NCI-H69 (cell line): ENCODE measurements at regions not wholly inside any gene's neighbourhood (a gene's known extent, or its start where the extent isn't known, plus 50 kb on each side); places are given as distances from the start of the nearest gene placed in this dataset.

Source experiments
- DNase-seq: peaks from one replicate; lab custom pipeline; 2025; lab: John Stamatoyannopoulos, UW

GRCh38 chr4:175376287-175376977 lies 435.6 kb downstream of the GPM6A start:
- no peak for DNase-seq

DNA sequence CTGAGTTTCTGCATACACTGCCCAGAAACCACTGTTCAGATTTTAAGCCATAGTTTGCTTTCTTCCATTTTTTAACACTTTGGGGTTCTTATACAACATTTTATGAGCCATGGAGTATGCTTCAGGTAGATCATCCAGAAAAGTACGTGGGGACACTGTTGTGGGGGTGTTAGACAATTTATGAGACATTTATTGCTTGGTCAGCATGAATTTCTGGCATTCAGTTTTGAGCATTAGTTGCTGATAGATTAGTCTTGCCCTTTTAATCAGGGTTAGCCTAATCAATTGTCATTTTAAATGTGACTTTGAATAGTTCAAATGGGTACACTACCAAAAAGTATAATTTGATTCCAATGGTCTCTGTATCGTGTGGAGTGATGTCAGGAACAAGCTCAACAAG lies 434.9 kb downstream of the GPM6A start:
- no peak for DNase-seq

- no peak for DNase-seq
Observed at GRCh38 chr4:175378372-175378771, 433.7 kb downstream of the GPM6A start.

GRCh38 chr4:175380841-175381240 lies 431.2 kb downstream of the GPM6A start:
- DNase-seq, result no peak

DNA sequence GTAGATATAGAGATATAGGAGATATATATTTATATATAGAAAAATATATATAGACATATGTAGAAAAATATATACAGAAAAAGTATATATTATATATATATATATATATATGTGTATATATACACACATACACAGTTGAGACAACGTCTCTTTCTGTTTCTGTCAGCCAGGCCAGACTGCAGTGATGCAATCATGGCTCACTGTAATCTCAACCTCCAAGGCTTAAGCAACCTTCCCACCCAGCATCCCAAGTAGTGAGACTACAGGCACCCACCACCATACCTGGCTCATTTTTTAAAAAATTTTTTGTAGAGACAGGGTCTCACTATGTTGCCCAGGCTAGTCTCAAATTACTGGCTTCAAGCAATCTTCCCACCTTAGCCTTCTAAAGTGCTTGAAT lies 426.3 kb downstream of the GPM6A start:
- DNase-seq, result no peak

GRCh38 chr4:175386776-175387507 lies 425.1 kb downstream of the GPM6A start:
- peak; percentile 41 for DNase-seq

GRCh38 chr4:175394208-175394607 lies 417.9 kb downstream of the GPM6A start:
- DNase-seq, result no peak

- no peak for DNase-seq
Observed at GRCh38 chr4:175405961-175406360, 406.1 kb downstream of the GPM6A start.

- DNase-seq, result no peak
Observed at GRCh38 chr4:175407926-175408325, 404.1 kb downstream of the GPM6A start.

GRCh38 chr4:175411251-175411650 lies 400.8 kb downstream of the GPM6A start:
- no peak for DNase-seq

- no peak for DNase-seq
Observed at GRCh38 chr4:175412161-175412560, 399.9 kb downstream of the GPM6A start.

GRCh38 chr4:175412746-175413145 lies 399.3 kb downstream of the GPM6A start:
- DNase-seq, result no peak

GRCh38 chr4:175413561-175413960 lies 398.5 kb downstream of the GPM6A start:
- DNase-seq, result peak; percentile 14

GRCh38 chr4:175414602-175415001 lies 397.5 kb downstream of the GPM6A start:
- no peak for DNase-seq

DNA sequence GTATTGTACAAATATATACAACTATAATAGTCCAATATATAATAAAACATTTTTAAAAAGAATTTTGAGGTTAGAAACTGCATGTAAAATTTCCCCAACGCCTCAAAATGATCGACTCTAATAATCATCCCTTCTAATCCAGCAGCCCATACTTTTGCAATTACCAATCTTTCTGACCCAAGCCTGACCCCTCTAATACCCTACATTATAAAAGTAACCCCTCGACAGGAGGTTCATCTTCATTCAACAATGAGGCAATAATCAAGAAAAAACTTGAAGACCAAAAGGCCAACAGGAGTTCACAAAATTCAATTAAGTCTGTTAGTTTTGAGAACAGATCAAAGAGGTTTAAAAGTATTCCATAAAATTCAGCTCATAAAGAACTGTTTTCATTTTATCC lies 393.5 kb downstream of the GPM6A start:
- DNase-seq, result no peak

- peak; percentile 35 for DNase-seq
Observed at GRCh38 chr4:175419236-175419718, 392.8 kb downstream of the GPM6A start.

- peak; percentile 26 for DNase-seq
Observed at GRCh38 chr4:175421506-175421905, 390.6 kb downstream of the GPM6A start.

- no peak for DNase-seq
Observed at GRCh38 chr4:175422331-175422730, 389.7 kb downstream of the GPM6A start.

GRCh38 chr4:175424111-175424510 lies 388.0 kb downstream of the GPM6A start:
- no peak for DNase-seq

GRCh38 chr4:175427751-175428150 lies 384.3 kb downstream of the GPM6A start:
- peak; percentile 73 for DNase-seq

- peak; percentile 26 for DNase-seq
Observed at GRCh38 chr4:175431694-175432093, 380.4 kb downstream of the GPM6A start.

DNA sequence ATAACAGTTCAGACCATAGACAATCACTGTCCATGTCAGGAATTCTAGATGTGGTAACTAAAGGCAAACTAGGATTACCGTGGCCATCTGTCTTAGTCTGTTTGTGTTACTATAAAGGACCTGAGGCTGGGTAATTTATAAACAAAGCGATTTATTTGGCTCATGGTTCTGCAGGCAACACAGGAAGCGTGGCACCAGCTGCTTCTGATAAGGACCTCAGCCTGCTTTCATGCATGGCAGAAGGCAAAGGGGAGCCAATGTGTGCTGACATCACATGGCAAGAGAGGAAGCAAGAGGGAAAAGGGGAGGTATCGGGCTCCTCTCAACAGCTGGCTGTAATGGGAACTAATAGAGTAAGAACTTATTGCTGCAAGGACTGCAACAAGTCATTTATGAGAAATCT lies 376.7 kb downstream of the GPM6A start:
- DNase-seq, result peak; percentile 95

- no peak for DNase-seq
Observed at GRCh38 chr4:175436196-175436595, 375.9 kb downstream of the GPM6A start.

- no peak for DNase-seq
Observed at GRCh38 chr4:175440786-175441185, 371.3 kb downstream of the GPM6A start.
